GM18868 (cell line): ENCODE measurements at regions not wholly inside any gene's neighbourhood (a gene's known extent, or its start where the extent isn't known, plus 50 kb on each side); places are given as distances from the start of the nearest gene placed in this dataset.

ENCODE experiments used
- ATAC-seq: cut with Tn5 transposase; IDR thresholded peaks from one replicate; pipeline ENCODE4 v1.9.1; 2021; ENCODE audit warnings: mild to moderate bottlenecking, moderate library complexity; ENCODE audit not compliant: unreplicated experiment

DNA sequence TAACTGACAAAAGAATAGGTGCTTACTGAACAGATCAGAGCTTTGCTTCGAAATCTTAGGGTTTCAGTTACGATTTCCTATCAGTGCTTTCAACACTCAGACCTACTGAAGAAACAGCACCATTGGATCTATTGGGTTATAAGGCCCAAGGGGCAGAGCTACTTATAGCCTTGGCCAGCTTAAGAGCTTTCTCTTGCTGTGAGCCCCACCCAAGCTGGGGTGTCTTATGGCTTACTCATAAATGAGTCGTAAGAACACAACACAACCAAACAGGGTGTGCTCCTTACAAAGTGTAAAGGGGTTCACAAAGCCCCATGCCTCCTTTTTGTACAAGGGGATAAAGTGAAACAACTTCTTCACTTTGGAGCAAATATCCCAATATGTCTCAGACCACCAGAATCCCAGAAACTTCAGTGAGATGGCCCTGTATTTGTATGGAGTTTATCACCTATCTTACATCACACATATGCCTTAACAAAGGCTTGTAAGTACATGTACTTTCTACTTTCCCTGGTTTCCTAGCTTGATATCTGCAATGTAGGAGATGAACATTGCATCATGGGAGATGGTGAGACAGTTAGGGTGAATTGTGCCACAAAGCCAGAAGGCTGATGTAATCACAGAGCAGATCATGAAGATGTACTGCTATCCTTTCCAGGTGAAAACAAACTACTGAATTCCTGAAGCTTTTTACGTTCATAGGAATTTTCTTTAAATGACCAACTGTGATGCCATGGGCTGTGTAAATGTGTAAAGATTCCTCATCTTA, 115.5 kb upstream of the GLI2 start:
- ATAC-seq, result no peak

DNA sequence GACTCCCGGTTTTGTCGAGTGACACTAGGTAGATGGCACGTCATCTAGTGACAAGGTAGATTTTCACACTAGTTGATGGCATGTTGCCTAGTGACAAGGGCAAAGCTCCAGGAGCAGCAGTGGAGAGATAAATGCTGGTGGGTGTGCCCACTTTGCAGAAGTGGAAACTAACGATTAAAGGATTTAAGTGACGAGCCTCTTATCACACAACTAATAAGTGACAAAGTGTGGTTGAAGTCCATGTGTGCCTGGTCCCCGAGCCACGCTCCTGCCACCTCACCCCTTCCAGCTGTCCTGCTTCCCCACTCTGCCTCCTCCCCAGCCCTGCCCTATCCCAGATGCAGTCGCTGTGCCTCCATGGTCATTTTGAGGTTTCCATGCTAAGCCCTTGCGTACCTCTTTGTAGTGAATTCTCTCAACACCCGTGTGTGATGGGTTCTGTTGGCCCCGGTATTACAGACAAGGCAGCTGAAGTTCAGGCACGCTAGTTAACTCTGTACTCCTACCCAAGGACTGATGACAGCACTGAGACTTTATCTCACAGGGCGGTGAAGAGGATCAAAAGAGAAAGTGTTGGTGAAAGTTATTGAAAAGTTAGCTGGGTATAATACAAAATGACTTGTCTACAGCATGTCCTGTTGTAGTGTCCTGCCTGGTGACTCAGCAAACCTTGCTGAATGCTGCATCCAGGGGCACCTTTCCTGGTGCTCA, 113.4 kb upstream of the GLI2 start:
- no peak for ATAC-seq

DNA sequence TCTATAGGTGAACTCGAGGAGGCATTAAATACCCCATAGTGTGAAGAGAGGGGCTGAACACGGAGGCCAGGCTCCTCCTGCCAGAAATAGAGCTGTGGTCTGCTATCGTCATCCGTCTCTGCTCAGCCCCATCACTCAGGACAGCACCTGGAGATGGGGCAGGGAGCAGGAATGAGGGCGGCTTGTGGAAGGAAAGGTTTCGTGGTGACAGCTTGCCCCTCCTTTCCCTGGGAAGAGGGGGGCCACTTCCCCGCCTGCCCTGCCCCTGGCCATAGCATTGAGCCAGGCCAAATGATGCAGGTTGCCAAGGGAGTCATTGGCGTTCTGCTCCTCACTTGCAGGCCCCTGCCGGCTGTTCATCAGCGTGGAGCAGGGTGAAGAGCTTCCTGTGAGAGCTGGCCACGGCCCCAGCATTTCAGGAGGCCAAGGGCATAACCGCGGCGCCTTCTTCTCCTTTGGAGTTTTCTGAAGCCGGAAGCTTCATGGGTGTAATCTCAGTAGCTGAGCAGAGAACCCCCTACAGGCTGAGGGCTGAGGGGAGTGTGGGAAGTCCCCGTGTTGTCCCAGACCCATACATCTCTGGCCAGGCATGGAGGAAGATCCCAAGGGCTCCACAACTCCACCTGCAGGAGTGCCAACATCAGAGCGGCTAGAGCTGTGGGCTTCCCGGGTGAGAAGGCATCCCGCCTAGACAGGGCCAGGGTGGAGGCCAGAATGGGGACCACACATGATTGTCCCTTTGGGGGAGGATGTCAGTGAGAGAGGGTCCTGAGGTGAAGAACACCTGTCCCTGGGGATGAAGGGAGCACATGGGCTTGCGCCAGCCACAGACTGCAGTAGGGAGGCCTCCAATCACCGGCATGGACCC, 112.5 kb upstream of the GLI2 start:
- ATAC-seq, result no peak

DNA sequence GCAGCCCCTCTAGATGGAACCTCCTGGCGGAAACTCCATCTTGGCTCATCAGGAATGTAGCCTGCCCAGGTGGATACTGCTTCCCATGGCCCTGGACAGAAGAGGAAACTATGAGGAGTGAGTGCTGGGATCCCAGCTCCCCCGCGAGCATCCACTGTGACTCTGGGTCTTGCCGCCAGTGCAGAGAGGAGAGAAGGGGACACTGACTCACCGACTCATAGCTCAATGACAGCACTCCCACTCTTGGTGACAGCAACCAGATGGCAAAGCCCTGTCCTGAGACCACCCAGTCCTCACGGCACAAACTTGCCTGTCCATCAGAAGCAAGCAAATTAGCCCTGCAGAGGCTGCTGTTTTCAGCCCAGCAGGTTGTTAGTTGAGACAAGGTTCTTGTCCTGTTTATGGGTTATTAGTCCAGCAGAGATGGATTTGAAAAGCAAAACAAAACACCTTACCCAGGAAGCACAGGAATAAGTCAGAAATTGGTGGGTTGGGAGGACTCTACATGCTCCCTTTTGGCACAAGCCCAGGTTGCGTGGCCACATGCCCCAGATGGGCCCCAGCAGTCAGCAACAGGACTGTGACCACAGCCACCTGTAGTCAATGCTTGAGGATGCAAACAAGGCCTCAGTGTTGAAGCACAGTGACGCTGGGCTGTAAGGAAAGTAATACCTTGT, 111.5 kb upstream of the GLI2 start:
- ATAC-seq, result no peak

DNA sequence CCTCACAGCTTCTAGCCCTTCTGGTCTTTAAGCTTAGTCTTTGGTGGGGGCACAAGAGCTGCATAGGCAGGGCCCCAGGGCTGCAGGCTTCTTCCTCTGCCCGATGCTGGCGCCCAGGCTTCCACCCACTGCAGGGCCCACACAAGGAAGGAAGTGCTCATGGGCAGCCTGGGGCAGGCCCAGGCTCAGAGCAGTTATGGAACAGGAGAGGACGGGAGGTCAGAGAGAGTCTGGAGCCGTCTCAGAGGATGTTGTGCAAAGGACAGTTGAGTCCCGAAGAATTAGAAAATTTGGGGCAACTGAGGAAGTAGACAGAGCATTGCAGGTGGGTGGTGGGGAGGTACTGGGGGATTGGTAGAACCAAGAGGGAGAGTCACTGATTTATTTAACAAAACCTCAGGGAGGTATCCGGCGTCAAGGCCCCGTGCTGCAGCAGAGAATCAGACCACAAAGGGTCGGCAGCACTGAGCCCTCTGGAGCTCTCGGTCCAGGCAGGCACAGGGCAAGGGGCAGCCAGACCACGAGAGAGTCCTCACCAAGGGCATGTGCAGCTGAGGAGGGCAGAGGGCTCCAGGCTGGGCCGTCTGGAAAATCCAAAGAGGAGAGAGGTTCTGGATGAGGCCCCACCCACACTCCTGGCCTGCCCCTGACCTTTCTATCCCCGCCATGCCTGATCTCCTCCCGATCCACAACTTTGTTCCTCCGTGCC, 110.8 kb upstream of the GLI2 start:
- ATAC-seq, result no peak

DNA sequence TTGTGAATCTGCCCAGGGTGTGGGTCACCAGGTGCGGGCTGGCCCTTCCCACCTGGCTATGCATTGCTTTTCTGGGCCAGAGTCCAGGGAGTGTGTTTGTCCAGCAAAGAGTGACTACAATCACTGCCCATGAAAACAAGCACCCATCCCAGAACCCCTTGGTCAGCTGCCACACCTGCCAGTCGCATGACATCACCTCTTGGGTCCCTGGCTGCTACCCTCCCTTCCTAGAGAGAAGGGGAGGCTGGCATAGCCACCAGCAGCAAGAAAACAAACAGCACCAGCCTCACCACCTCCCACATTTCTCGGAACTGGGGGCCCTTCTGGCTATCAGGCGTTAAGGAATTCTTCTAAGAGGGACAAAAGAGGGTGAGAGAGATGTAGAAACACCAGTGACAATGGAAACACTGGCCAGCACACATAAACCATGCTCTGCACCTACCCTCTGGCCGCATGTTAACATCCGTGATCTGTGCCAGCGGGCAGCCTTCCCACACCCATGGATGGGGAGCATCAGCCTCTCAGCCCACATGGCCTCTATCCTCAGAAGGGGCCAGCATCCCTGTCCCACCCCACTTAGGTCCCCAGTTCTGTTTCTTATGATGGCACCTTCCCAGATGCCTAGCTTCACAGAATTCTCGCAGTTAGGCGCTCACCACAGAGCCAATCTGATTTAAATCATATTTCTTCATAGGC, 109.7 kb upstream of the GLI2 start:
- no peak for ATAC-seq

DNA sequence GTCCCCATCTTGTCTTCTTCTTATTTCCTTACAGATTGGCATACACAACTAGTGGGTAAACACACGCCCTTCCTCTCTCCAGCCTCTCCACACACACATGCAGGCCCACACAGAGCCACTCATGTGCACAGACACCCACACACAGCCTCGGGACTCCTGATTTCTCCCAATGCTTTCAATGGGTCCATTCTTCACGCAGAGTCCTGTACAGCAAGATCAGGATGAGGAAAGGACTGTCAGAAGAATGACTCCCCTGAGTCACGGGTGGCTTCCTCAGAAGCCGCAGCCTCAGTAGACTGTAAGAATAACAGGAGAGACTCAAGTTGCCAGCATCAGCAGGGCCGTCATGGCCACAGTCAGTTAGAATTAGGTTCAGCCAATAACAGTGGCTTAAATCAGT, 109.1 kb upstream of the GLI2 start:
- ATAC-seq, result no peak

DNA sequence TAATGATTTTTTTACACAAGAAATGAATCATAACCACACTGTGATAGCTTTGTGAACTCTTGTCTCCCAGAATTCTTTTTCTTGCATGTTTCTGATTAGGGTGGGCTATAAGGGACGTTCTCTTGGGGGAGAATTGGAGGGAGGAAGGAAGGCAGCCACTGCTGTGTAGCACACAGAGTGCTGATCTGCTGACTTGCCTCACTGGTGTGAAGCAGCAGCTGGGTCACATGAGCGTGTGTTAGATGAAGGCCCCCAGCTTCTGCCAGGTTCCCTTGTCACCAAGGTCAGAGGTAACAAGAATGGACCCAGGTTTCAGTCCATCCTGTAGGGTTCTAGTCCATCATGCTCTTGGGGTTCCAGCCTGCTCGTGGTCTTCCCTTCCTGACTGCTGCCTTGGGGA, 107.4 kb upstream of the GLI2 start:
- ATAC-seq, result no peak

DNA sequence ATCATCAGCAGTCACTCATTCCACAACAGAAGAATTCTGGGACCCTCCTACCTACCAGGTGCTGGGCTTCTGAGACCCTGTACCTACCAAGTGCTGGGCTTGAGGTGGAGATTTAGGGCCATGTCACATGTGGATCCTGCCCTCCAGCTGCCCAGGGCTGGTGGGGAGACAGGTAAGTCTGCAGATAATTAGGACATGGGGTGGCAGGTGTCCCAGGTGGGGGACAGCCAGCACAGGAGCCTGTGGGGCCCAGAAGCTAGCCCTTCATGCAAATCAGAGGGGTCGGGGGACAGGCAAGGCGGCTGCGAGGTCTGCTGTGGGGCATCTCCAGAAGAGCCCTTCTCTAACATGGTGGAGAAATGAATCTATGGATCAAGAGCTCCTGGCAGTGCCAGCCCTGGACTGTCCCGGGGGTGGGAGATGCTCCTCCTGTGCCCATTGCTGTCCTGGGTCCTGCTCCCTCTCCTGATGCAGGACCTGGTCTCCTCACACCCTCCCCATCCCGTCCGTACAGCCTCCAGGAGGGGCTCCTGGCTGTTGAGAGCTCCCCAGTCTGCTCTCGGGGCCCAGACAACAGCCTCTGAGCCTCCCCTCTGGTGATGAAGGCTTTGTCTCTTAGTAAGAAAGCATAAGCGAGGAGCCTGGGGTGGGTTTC, 106.3 kb upstream of the GLI2 start:
- ATAC-seq, result no peak

DNA sequence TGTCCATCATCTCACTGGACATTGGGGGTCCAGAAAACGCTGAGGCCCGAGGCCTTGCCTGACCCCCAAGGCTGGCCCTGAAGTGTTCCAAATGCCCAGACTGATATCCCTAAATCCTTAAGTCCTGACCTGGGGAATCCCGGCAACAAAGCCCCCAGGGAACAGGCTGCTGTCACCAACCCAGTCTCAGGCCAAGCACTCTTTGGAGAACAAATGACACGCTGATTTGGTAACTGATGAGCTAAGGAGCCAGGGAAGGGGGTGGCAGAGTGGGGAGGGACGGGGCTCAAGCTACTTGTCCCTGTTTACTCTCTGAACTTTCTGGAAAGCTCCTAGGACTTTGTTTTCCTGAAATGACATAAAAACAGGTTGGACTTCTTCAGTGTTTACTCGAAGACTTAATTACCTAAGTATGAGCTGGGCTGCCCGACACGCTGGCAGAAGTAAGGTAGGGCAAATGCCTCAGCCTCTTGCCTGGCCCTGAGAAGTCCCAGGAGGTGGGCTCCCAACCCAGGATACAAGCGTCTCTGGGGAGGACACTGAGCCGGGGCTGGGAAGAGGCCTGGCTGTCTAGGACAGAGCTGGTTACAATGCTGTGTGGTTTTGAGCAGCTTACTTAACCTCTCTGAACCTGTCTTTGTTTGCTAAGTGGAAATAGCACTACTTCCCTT, 105.5 kb upstream of the GLI2 start:
- no peak for ATAC-seq

DNA sequence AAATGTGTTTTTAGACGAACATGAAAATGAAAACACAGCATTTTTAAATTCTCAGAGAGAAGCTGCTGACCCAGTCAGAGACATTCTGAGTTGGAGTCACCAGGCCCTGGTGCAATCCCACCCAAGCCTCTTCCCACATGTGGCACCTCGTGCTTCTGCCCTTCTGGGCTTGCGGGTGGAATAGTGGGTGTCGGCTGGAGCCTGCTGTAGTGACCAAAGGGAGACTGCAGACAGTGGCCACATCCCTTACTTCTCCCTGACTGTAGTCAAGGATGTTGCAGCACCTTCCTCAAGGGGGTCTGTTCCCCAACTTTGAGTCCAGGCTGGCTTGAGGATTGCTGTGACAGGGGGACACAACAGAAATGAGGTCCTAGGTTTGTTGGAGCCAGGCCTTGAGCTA, 104.4 kb upstream of the GLI2 start:
- no peak for ATAC-seq

DNA sequence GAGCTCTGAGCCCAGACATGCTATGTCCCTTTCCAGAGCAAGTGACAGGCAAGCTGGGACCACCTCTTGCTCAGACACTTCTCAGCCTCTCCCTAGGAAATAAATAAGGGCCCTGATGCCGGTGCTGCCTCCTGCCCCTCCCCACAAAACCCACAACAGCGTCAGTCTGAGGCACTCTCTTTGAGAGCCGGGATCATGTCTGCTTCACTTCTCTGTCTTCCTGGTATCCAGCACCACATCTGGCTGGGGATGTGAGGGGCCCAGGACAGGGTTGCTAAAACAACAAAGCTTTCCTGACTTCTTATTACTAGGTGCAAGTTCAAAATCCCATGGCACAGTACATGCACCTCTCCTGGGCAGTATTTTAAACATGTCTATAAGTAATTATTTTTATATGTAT, 103.9 kb upstream of the GLI2 start:
- ATAC-seq, result no peak

DNA sequence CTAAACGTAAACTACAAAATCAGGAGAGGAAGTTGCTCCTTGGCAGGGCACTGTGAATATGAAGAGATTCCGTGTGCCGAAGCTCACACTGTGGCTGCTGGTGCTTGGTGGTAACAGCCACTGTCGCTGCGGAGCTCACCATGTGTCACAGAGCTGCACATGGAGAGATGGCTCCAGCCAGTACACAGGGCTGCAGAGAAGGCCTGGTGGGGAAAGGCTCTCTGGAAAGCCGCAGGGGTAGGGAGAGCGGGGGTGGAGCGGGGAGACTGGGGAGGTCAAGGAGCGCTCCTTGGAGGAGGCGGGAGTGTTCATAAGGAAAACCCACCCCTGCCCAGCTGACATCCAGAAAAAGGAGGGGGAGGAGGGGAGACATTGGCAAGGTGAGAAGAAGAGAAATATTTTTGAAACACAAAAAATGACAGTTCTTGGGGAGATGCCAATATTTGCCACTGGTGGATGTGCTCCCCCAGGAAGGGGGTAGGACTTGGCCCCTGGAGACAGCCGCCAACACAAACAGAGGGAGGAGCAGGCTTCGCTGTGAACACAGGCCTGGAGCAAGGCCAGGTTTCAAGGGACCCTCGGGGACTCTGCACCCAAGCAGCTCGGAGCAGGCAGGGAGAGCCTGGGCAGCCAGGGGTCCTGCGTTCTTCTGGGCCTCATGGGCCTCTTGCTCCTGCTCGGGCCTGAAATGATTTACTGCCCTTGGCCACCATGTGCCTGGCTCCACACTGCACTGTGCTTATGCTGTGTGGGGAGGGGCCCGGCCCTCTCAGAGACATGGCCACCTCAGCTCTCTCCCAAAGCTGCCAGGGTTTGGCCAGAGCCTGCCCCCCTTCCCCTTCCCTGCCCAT, 102.6 kb upstream of the GLI2 start:
- ATAC-seq, result no peak

DNA sequence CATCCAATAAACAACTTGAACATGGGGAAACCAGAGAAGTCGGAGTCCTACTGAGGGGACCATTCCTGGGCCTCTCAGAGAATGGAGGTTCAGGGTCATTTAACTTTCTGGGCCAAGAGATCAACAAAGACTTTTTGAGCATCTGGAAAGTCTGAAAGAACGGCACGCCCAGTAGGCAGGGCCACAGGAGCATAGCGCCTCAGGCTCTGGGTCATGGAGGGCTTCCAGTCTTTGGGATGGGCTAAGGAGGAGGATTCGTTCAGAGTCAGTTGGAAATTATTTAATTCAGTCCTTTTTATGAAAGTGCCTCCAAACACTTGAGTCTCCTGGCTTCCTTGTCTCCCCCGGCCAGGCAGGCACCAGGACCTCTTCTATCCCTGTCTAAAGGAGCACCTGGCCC, 101.1 kb upstream of the GLI2 start:
- no peak for ATAC-seq

DNA sequence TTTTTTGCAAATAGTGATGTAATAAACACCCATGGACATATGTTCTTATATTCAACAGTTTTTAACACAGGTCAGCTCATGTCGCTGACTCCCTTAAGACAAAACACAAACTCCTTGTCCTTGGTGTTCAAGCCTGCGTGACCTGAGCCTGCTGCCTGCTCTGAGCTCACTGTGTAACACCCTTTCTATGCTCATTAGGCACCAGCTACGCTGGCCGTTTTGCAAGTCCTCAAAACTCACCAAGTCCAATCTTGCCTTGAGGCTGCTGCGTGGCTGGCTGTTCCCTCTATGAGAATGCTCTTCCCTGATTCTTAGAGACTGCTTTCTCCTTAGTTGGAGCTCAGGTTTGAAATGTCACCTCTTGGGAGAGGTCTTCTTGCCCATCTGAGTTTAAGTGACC, 100.5 kb upstream of the GLI2 start:
- ATAC-seq, result no peak

DNA sequence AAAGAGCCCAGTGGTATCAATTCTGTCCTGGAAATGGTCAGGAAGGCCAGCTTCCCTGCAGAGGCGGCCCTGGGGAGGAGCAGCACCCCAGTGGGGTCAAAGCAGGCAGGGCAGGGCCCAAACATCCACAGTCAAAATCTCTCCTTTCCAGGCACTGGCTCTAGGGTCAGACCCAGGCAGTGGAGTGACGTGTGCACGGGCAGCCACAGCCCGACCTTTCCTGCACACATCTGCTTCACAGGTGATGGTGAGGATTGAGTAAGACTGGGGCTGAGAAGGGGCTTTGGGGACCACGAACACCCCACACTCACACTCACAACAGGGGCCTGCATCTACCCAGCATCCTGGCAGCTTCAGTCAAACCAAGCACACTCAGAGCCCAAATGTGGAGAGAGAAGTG, 97.8 kb upstream of the GLI2 start:
- ATAC-seq, result no peak

DNA sequence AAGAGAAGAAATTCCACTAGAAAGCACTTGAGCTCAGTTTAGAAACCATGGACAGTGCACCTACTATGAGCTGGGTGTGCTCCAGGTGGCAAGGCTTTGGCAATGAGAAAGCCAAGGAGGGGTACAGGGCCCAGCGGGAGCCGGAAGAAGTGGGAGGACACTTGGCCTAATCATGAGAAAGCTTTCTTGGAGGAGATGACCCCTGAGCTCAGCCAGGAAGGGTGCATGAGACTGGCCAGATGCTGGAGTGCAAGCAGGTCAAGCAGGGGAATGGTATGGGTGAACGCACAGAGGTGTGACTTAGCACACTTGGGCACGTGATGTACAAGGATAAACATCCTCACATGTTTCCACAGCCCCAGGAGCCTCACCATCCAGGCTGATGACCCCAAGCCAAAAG, 97.2 kb upstream of the GLI2 start:
- ATAC-seq, result no peak

DNA sequence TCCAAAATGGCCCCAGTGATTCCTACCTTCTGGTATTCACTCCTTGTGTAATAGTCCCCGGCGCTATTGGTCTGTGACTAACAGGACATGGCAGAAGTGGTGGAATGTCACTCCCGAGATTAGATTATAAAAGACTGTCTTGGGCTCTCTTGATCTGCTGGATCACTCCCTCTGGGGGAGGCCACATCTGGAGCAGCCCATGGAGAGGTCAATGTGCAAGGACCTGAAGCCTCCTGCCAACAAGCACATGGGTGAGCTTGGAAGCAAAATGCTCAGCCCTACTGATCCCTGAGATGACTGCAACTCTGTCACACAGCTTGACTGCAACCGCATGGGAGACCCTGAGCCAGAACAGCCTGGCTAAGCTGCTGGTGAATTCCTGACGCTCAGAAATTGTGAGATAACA, 94.3 kb upstream of the GLI2 start:
- ATAC-seq, result no peak
